ENCODE measurements at regions not wholly inside any gene's neighbourhood (a gene's known extent, or its start where the extent isn't known, plus 50 kb on each side); places are given as distances from the start of the nearest gene placed in this dataset.
A peak's percentile ranks its signal among the peaks of the same experiment; 100 is the strongest.

DNA sequence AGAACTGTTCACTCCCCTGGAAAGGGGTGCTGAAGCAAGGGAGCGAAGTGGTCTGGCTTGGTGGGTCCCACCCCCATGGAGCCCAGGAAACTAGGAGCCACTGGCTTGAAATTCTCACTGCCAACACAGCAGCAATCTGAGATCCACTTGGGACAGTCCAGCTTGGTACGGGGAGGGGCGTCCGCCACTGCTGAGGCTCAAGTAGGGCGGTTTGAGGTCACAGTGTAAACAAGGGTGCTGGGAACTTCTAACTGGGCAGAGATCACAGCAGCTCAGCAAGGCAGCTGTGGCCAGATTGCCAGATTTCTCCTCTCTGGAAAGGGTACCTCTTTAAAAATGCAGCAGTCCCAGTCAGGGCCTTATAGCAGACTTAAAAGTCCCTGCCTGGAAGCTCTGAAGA, 53.9 kb upstream of the GALNTL6 start:
- no peak for DNase-seq

- DNase-seq = no peak
Measured at GRCh38 chr4:171751538-171751937, 61.7 kb upstream of the GALNTL6 start.

- no peak for DNase-seq
Measured at GRCh38 chr4:171746418-171746817, 66.8 kb upstream of the GALNTL6 start.

- no peak for DNase-seq
Measured at GRCh38 chr4:171742436-171742835, 70.8 kb upstream of the GALNTL6 start.

- DNase-seq = no peak
Measured at GRCh38 chr4:171727185-171727584, 86.0 kb upstream of the GALNTL6 start.

DNA sequence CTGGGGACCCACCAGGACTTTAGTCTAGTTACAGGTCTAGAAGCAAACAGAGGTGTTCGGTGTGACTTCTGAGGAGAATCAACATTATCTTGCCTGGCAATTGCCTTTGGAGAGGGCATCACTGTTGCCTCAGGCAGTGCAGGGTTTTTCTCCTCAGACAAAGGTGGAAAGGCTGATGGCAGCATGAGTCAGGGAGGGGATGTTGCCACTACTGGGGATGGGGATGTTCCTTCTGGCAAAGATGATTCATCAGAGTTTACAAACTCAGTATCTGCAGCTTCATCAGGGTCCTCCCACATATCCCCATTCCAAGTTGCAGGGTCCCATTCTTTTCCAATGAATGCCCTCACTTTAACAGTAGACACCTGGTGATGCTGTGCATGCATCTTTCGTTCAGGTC, 91.3 kb upstream of the GALNTL6 start:
- no peak for DNase-seq

- DNase-seq = no peak
Measured at GRCh38 chr4:171719691-171720090, 93.5 kb upstream of the GALNTL6 start.

GRCh38 chr4:171718665-171719064, 94.5 kb upstream of the GALNTL6 start:
- DNase-seq = no peak

DNA sequence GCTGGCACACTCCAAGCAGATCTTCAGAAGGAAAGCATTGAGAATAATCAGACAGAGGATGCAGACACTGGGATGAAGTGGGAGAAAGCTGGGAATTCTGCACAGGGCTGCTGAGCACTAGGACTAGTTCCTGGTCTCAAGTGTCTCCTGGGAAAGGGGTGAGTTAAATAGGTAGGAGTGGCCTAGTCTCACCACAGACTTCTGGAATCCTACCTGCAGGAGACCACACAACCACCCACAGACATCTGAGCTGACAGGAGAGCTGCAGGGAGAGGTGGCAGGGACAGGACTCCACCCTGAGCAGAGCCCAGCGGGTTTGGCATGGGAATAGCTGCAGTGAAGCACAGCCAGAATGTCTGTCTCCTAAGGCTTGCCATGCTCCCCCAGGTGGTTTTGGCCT, 95.1 kb upstream of the GALNTL6 start:
- DNase-seq = no peak

DNA sequence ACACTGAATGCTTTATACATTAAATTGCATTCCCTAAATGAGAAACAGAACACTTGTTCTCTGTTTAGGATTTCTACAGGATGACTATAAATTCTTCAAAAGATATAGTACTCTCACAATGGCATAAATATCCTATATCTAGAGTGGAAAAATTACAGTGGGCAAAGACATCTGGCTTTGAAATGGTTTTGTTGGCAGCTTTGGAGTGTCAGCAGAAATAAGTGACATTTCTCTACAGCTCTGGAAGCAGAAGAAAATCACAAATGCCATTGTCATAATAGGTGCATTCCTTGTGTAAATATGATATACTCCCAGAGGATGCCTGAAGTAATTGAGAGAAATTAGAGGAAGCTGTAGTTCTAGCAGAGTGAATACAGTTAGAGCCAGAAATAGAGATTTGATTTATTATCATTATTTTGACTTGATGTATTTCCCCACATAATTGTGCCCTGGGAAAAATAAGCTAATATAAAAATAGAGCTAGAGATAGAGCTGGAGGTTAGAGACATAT, 95.9 kb upstream of the GALNTL6 start:
- no peak for DNase-seq

DNA sequence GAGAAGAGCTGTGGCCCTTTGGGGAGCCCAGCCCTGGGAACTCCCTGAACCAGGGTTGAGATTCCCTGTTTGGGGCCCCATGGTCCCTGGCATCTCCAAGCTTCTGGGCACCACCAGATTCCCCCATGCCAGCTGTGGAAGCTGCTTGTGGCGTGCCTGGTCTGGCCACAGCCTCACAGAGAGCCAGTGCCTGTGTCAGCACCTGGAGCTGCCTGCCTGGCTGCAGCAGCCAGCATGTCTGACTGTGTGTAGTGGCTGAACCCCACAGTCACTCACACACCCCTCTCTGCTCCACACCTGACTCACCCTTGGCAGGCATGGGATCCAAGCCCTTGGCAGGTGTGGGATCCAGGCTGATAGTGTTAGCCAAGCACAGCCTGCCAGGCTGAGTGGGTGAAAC, 97.2 kb upstream of the GALNTL6 start:
- no peak for DNase-seq

DNA sequence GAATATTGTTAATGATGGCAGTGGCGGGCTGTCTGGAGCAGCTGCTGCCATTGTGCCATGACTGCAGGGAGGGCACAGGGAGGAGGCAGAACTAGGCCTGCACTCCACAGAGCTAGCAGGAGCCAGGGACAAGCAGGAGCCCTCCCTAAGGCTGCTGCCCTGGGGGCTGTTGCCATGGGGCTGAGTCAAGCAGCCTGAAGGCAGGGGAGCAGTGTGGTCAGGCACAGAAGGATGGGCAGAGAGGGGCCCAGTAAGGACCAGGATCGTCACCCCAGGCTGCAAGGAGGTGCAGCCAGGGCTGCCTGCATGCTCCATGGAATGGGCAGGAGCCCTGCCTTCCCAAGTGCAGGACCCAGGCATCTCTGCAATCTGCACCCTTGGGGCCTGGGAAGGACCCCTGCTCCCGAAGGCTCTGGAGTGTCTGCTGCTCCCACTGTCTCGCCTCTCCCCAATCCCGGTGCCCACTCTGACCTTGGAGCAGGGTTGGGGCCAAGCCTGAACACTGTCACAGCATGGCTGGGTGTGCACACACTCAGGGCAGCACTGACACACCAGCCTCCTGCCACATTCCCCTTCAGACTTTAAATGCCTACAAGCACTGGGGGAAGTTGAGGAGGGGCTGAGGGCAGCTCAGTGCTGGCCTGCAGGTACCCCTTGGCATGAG, 98.3 kb upstream of the GALNTL6 start:
- DNase-seq = no peak

GRCh38 chr4:171710743-171711142, 102.5 kb upstream of the GALNTL6 start:
- peak; percentile 89 for DNase-seq

DNA sequence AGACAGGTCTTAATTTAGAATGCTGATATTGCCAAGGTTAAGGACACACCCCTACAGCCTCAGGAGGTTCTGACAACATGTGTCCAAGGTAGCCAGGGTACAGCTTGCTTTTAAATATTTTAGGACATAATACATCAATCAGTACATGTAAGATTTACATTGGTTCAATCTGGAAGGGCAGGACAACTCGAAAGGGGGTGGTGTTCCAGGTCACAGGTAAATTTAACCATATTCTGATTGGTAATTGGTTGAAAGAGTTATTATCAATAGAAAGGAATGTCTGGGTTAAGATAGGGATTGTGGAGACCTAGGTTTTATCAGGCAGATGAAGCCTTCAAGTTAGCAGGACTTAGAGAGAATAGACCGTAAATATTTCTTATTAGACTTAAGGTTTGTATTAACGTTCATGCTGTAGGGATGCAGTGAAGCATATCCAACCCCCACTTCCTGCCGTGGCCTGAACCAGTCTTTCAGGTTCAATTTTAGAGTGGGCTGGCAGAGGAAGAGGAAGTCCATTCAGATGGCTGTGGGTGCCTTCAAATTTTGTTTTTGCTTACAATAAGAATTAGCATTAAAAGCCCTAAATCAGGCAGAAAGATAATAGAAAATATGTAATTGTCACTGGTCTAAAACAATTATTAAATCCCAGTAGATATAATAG, 136.5 kb upstream of the GALNTL6 start:
- no peak for DNase-seq

GRCh38 chr4:171674781-171675180, 138.4 kb upstream of the GALNTL6 start:
- no peak for DNase-seq

DNA sequence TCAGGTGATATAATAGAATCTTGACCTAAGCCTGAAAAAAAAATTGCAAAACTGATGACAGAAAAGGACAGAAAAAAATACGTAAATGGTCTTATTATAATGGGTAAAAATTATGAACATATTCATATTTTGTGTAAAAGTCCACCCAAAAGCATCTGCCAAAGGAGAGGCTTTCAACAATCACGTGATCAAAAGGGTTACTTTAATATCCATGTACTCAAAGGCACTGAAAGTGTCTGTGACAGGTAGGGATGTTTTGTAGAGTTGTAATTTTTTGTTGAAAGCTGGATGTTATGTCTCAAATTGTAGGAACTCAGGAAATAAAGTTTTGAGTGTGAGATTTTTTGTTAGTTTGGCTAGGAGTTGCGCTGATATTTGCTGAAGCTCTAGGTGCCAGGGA, 144.8 kb upstream of the GALNTL6 start:
- DNase-seq = no peak

DNA sequence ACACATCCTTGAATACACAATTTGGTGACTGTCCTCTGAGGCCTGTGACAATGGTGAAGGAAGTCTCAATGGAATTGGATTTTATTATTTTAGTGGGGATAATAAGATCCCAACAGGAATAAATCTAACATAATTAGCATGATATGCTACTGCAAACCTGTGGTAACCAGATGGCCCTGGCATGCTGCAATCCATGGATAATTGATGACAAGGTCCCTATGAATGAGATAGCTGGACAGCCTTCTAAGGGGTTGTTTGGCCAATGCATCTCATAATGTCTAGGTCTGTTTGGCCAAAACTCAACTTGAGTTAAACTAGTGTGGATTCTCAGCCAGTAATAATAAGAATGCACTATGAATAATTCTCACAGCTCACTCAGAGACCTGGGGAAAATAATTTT, 145.3 kb upstream of the GALNTL6 start:
- DNase-seq = no peak

GRCh38 chr4:171651071-171651470, 162.1 kb upstream of the GALNTL6 start:
- DNase-seq = no peak

DNA sequence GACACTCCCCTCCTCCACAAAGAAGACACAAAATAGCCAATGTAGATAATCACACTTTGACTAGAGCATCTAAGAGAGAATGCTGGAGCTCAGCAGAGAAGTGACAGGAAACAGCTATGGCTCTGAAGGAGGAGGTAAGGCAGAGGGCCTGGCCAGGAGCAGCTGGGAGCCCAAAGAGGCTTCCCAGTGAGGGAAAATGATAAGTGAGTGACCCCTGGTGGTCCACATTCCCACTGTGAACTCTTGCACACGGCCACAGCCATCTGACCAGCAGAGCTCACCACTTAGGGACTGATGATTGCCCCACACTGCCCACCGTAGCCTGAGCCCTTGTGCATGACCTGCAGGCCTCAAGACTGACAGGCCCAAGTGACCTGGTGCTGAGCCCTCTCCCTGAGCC, 162.7 kb upstream of the GALNTL6 start:
- no peak for DNase-seq

DNA sequence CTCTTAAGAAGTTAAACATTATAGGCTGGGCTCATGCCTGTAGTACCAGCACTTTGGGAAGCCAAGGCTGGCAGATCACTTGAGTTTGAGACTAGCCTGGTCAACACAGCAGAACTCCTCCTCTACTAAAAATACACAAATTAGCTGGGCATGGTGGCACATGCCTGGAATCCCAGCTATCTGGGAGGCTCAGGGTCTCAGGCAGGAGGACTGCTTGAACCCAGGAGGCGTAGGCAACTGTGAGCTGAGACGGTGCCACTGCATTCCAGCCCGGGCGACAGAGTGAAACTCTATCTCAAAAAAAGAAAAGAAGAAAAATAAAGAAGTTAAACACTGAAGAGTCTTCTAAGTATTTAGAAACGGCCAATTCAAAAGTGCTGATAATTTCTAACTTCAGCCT, 164.3 kb upstream of the GALNTL6 start:
- DNase-seq = no peak

- DNase-seq = no peak
Measured at GRCh38 chr4:171646984-171647383, 166.2 kb upstream of the GALNTL6 start.

DNA sequence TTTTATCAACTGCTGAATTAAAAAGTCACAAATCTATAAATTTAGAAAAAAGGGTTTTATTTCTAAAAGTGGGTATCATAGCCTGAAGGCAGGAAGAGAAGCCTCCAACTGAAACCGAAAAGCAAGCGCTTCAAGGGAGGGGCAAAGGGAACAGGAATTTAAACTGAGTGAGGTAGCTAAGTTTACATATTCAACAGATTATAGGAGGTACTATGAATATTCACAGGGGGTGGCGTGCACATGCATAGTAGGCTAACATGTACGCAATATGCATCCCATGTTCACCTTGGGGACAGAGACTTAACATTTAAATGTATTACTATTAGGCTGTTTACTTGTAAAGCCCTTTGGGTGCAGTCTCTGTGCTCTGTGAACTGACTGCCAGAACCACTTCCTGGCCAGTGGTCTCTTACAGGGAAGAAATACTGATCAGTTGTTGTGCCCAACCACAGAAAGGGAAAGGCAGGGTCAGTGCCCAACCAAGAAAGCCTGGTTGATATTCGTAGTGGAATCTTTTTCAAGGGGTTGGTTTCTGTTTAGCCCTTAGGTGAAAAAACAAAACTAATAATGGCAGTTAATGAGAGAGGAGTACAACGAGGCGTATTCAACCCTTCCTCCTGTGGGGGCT, 168.7 kb upstream of the GALNTL6 start:
- no peak for DNase-seq

GRCh38 chr4:171639540-171639939, 173.7 kb upstream of the GALNTL6 start:
- no peak for DNase-seq

DNA sequence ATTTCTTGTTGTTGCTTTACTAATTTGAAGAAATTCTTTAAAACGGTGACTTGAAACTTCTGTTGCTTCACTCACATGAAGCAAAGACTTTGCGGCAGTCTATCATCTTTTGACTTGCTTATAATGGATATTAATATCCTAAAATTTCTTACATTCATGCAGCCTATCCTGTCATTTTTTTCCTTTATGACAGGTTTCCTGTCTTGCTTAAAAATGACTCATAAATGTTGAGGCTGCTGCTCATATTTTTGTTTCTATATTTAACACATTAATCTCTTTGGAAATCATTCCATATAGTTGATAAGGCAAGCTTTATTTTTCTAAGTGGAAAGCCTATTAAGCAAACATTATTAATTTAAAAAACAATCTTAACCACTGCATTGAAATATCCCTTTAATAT, 176.6 kb upstream of the GALNTL6 start:
- no peak for DNase-seq
